Esophagus muscularis mucosa (tissue), 4 donors: ENCODE measurements at regions not wholly inside any gene's neighbourhood (a gene's known extent, or its start where the extent isn't known, plus 50 kb on each side); places are given as distances from the start of the nearest gene placed in this dataset.

Experiments used
- EP300 ChIP-seq: sonication (generic); formaldehyde crosslinking; IDR thresholded peaks from one replicate; pipeline ENCODE4 v1.6.1; 2017; ENCODE audit warnings: antibody characterized with exemption
- POLR2A ChIP-seq: fragments of 450-650 bp; IDR thresholded peaks from one replicate; pipeline ENCODE4 v1.6.1; 2017; ENCODE audit warnings: antibody characterized with exemption, moderate library complexity, mild to moderate bottlenecking, low read depth
- POLR2AphosphoS5 ChIP-seq, 2 donors: sonication (generic); formaldehyde crosslinking; IDR thresholded peaks; one replicate each; pipeline ENCODE4 v1.6.1; 2017; ENCODE audit warnings: antibody characterized with exemption in 2 of 2
- TF ChIP-seq, protein P1 (sequence below), 3 experiments: fragments of 200-600 bp in 2 of 3; fragments of 450-650 bp in 1 of 3; sonication (generic) in 2 of 3; IDR thresholded peaks; one replicate each; pipeline ENCODE4 v1.5.1; 2017 to 2019; ENCODE audit warnings: antibody characterized with exemption in 3 of 3, mild to moderate bottlenecking in 2 of 3, moderate library complexity in 1 of 3

DNA sequence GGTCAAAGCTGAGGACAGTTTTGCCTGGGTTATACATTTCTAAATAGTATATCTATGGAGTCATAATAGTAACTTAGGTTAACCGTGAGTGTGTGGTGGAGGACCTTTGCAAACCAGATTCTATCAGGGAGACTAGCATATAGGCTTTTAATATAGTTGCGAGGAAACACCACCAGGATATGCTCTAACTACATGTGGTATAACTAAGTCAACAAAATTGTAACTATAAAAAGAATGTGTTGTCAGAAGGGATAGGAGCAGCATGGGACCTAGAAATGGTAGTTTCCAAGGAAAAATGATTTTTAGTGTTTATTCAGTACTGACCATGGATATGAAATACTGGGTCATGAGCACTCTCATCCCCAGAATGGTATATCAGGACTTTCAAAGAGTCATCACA, 338.1 kb downstream of the TGFB2 start:
- TF ChIP-seq, protein P1, sequence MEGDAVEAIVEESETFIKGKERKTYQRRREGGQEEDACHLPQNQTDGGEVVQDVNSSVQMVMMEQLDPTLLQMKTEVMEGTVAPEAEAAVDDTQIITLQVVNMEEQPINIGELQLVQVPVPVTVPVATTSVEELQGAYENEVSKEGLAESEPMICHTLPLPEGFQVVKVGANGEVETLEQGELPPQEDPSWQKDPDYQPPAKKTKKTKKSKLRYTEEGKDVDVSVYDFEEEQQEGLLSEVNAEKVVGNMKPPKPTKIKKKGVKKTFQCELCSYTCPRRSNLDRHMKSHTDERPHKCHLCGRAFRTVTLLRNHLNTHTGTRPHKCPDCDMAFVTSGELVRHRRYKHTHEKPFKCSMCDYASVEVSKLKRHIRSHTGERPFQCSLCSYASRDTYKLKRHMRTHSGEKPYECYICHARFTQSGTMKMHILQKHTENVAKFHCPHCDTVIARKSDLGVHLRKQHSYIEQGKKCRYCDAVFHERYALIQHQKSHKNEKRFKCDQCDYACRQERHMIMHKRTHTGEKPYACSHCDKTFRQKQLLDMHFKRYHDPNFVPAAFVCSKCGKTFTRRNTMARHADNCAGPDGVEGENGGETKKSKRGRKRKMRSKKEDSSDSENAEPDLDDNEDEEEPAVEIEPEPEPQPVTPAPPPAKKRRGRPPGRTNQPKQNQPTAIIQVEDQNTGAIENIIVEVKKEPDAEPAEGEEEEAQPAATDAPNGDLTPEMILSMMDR (IDR thresholded peaks at IDR 0.05) = no peak
- no peak for TF ChIP-seq POLR2A
- TF ChIP-seq EP300 = no peak
- TF ChIP-seq POLR2AphosphoS5 (IDR thresholded peaks at IDR 0.05) = no peak
